Middle frontal gyrus (tissue), 1 donor: ENCODE measurements at regions not wholly inside any gene's neighbourhood (a gene's known extent, or its start where the extent isn't known, plus 50 kb on each side); places are given as distances from the start of the nearest gene placed in this dataset.

Experiments used
- DNase-seq: peaks from one replicate; pipeline ENCODE4 v3.0.0-alpha.2; 2015; ENCODE audit warnings: low spot score; ENCODE audit errors: extremely low spot score

DNA sequence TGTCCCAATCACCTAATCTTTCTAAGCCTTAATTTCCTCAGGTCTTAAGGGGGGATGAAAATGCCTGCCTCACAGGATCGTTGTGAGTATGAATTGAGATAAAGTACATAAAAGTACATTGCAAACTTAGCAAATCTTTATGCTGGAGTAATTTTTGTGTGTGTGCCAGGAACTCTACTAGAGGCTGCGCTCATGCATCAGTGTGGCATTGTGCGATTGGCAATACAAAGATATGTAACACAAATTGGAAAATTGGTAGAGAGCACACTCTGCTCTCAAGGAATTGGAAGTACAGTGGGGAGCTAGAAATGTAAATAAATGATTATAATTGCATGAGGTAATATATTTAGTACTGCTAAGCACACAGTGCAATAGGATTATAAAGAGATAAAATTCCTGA is 398.3 kb downstream of the DUSP10 start:
- DNase-seq: no peak

DNA sequence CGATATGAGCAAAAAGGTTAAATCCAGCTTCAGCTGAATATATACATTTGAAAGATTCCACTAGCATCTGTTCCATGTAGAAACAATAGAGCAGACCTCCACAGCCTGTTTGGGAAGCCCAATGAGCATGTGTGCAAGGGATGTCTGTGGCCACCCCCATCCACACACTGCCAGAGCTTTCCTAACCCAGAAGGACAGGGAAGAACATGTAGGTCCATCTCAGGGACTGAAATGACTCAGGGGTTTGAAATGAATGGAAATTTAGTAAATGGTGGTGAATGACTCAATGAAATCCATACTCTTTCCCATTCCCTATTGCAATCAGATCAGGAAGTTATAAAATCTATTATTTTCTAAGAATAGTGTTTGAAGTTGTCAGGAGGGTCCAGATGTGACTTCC is 397.2 kb downstream of the DUSP10 start:
- DNase-seq: no peak

DNA sequence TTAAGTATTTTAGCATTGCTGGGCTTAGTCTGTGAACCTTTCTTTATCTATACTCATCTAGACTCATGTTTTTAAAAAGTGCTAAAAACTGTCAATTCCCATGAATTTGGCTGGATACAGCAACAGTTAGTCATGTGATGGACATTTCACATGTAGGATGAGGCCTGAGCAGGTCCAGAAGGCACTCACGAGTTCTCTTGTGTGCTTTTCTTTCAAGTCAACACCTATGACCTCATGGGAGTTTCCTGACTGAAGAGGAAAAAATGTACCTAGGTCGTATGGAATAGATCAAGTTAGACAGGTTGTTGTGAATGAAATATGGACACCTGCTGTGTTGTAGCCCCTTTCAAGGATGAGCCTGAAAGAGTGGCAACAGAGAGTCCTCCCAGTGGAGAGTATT is 394.2 kb downstream of the DUSP10 start:
- no peak for DNase-seq

DNA sequence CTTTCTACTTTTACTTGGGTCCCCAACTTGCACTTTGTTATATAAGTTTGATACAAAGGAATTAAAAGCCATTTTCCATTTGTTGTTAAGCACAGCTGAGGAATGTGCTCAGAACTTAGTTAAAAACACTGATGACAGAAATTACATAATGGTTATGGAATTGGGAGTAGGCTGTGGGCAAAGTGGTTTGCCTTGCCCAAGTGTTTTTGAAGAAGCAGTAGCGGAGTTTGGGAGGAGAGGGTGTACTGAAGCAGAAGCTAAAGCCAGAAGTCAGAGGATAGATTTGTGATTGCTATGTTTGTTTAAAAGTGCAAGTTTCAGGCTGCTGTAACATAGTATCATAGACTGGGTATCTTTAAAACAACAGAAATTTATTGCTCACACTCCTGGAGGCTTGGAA is 391.8 kb downstream of the DUSP10 start:
- DNase-seq: no peak

DNA sequence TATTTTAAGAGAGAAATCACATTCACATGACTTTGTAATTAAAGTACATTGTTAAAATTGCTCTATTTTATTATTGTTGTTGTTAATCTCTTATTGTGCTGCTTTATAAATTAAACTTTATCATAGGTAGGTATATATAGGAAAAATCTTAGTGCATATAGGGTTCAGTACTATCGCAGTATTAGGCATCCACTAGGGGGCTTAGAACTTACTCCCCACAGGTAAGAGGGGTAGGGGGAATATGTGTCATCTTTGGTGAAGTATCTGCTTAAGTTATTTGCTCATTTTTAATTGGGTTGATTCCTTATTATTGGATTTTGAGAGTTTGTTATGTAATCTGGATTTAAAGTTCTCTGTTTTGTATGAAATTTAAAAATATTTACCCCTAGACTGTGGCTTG is 385.2 kb downstream of the DUSP10 start:
- no peak for DNase-seq

DNA sequence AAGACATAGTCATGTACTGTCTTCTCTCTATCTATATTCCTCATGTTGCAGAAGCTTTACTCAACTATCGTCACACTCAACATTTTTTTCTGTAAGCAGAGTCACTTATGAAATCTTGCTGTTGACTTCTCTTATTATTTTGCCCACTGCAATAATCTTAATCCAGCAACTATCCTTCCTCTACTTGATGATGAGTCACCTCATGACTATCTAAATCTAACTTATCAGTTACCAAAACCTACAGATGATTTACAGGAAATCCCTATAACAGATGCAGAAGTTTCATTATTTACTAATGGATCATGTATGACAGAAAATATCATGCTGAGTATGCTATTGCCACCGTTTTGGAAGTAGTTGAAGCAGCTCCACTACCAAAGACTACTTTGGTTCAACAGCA is 378.9 kb downstream of the DUSP10 start:
- no peak for DNase-seq

DNA sequence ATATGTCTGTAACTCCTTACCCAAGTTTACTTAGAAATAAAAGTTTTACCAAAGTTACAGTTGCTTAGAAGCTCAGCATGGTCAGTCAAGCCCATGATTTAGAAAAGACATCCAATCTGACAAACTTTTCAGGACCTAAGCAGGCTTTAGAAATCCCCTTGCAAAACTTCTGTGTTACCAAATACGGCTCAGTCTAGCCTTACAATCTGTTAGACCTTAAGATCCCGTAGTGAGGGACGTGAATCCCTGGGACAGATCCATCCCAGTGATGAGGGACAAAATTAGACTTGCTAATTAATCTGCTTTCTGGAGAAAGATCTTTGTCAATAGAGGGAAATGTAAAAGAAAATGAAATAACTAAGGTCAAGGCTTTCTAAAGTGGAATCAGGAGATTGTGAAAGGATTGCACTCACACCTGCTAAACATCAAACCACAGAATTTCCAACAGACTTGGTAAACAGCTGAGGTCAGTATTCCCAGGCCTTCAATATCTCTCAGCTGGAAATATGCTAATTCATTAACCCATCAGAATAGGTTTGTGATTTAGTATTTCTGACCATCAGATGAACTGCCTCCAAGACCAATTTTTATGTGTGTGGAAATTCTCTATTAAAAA is 375.3 kb downstream of the DUSP10 start:
- DNase-seq: no peak

DNA sequence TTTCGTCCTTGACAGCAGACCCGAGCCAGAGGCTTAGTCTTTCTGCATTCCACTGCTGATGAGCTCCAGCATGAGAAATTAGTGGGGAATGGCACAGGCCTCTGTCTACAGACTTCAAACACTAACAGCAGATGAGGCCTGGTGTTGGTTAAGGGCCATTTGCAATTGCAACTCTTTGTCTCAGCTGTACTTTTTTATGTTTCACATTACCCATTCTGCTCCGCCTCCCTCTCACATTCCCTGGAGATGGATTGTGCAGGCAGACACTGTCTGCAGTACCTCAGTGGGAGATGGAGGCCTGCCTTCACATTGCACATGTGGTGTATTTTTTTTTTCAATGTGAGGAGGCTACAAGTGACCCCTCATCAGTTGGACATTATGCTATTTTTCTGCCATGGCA is 370.2 kb downstream of the DUSP10 start:
- no peak for DNase-seq

DNA sequence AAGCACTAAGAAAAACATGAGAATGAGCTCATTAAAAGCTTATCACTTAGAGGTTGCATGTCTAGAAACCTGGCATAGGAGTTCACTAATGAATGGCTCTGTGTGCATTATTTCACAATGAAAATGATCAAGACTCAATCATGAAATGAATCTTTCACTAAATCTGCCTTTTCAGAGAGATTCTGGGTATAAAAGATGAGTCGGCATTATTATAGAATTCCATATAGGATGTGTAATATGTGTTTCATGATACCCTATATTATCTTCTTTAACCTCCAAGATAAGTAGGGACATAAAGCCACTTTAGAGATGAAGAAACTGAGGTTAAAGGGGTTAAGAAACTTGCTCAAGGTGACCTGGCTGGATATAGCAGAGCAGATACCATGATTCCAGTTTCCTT is 368.1 kb downstream of the DUSP10 start:
- DNase-seq: no peak

DNA sequence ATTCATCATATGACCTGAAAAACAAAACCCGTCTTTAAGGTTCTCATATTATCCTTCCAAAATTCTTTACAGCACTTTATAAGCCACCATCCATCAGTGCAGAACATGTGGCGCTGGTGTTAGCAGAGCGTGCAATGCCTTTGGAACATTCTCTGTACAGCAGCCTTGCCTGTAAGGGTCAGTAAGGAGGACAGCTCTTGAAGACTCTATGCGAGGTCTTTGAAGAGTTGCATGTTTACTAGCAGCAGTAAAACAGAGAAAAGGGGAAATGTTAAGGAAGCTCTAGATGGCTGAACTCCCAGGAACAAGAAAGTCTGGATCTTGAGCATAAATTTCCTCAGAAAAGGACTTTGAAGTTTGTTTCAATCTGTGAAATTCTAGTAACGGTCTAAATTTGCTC is 365.6 kb downstream of the DUSP10 start:
- no peak for DNase-seq

DNA sequence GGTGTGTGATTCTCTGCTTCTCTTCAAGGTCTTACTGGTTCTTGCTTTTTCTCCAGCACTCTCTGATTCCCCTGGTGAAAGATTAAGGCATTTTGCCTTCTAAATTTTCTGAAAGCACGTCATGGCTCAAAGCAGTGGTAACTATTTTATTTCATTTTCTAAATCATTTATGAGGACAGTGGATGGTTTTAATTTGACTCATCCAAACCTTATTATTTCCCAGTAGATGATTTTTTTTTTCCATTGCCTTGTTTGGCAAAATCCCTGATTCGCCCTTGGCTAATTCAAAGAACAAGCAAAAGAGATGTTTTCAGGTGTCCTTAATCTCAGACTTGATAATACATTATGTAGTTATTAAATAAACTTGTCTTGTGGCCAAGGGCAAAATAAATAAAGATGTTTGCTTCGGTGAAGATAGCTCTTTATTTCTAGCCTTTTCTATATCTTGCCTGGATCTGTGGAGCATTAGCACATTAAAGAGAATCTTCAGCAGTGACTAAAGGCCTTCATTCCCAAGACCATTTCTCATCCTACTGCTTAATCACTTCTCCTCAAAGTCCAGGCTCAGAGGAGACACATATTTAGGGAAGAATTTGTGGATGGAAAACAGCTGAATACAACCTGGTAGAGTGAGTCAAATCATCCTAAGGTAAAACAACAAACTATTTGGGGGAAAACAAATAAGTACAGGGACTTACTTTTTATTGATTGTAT is 359.8 kb downstream of the DUSP10 start:
- no peak for DNase-seq

DNA sequence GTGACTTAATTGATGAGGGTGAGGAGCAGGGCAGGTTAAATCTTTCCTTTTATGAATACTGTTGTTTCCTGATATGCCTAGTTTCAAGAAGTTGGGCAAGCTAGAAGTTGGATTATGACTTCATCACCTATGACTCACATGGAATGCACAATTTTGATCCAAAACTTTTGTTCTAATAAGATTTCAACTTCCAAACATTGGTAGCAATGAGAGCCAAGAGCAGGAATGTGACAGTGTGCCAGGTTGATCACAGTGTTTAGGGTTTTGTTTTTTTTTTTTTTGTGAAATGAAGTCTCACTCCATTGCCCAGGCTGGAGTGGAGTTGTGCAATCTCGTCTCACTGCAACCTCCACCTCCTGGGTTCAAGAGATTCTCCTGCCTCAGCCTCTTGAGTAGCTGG is 349.4 kb downstream of the DUSP10 start:
- no peak for DNase-seq

DNA sequence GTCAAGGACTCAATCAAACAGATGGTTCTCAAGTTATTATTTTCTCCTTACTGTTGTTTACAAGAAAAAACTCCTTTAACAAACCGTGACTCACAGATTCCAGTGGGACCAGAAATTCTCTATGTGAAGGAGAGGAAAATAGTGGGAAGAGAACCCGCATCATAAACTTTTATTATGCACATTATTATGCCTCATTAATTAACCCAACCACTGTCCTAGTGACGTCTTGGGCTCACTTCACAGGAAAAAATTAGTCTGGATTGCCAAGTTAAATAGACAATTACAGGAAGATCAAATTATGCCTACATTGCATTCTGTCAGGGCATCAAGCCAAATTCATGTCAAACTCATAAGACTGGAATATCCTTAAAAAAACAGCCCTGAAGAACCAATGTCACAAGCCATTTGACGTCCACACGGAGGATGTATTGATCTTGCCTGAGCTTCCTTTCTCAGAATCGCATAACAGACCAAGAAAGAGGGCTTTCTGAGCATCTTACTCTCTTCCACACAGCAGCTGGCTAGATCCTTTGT is 347.8 kb downstream of the DUSP10 start:
- no peak for DNase-seq

DNA sequence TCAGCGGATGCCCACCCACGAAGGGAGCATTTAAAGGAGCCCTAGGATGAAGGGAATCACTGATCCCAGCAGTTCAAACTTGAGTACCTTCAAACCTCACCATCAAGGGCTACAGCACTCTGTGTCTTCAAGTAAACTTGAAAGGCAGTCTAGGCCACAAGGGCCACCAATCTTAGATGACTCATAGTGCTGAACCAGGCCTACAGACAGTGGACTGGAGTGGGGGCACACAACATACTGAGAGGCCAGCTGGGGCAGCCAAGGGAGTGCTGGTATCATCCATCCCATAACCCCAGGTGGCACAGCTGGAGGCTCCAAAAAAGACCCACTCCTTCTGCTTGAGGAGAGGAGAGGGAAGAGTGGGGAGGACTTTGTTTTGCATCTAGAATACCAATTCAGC is 345.4 kb downstream of the DUSP10 start:
- DNase-seq: no peak

DNA sequence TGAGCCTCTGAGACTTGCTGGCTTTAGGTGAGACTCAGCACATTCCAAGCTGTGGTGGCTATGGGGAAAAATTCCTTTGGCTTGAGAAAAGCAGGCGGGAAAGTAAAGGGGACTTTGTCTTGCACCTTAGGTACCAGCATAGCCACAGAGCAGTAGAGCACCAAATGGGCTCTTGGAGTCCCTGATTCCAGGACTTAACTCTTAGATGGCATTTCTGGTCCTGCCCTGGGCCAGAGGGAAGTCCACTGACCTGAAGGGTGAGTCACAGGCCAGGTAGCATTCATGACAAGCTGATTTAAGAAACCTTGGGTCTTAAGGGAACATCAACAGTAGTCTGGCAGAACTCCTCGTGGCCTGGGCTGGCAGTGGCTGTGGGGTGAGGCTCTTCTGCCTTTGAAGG is 344.7 kb downstream of the DUSP10 start:
- no peak for DNase-seq

DNA sequence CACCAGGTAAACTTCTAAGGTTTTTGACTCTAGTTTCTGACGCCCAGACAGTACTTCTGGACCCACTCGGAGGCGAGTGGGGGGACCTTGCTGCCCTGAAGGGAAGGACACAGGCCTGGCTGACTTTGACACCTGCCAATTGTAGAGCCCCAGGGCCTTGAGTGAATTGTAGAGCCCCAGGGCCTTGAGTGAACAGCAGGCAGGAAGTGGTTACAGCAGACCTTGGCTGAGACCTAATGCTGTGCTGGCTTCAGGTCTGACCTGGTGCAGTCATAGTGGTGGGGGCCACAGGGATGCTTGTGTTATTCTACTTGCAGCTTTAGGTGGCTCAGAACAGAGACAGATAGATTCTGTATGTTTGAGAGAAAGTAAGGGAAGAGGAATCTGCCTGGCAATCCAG is 344.3 kb downstream of the DUSP10 start:
- no peak for DNase-seq

DNA sequence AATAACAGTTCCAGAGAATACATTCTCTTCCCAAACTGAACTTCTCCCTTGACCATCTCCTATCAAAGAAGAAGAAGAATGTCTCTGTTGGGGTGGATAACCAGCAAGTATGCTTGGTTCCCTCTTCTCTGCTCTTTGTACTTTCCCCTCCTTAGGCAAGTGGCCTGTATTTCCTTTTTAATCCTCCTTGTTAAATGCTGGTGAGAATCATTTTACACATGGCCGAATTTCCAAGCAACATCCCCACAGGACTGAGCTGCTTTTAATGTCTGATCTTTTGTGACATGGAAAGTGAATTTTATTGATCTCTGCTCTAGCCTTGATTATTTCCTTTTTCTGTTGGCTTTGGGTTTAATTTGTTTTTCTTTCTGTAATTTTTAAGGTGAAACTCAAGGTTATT is 336.7 kb downstream of the DUSP10 start:
- no peak for DNase-seq

DNA sequence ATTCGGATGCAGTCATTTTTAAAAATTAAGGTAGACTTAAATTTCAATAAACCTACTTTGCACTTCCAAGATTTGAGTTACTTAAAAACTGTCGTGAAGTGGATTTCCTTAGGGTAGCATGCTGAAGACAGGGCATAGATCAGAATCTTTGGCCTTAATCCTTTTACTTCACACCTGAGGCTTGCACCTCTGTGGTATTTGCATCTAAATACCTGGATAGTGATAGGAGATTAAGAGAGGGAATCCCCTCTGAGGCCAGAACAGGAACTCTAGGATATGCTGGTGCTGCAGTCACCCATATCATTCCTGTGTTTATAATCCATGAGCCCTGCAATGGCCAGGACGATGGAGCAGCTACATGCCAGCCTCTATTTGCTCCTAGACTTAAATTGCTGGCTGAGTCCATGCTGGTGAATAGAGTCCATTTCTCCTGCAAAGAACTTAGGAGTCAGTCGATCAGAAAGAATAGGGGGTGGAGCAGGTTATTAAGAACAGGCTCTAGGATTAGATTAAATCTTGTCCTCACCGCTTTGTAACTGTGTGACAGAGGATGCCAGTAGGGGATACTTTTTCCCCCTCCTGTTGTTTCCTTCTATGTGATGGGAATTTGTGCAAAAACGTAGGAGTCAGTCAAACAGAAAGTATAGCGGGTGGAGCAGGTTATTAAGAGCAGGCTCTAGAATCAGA is 333.6 kb downstream of the DUSP10 start:
- no peak for DNase-seq

DNA sequence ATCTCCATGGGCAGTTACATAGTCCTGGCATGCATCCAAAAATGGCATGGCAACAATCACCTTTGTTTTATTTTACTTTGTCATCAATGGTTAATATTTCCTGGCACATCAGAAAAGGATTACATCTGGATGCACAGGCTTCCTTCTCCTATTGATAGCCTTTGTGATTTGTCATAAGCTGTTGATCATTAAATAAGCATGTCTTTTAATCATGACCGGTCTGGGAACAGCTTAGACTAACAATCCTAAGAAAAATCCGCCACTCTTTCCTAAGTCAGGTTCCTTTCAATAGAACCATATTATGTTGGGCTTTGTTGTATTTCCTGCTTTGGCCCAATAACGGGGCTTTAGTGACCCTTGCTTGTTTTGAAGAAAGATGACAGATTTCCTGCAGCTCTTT is 330.6 kb downstream of the DUSP10 start:
- no peak for DNase-seq

DNA sequence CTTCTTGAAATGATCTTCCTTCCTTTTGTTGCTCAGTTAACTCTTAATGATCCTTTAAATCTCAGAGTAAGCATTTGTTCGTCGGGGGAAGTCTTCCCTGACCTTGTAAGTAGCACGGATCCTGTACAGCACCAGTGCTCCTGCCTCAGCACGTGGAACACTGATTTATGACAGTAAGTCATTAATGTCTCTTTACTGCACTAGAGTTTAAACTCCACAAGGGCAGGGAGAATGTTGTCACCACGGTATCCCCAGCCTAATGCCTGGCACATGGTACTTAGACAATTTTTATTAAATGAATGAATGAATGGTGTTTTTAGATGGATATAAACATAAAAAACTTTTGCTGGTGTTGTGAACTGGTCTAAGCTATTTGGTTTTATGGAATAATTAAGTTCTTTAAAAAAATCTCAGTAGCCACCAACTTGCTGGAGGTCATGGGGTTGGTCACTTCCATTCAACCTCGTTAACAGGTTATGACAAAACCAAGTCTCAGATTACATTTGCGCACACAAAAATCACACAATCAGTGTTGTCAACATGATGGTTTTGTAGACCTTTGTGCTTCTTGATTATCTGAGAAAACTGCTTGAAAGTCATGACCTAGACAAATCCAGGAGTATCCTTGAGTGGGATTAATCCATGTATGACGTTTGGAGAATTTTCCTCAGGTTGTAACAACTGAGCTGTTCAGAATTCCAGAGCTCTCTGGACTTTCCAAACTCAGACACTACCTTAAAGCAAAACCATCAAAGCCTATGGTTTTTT is 326.9 kb downstream of the DUSP10 start:
- no peak for DNase-seq

DNA sequence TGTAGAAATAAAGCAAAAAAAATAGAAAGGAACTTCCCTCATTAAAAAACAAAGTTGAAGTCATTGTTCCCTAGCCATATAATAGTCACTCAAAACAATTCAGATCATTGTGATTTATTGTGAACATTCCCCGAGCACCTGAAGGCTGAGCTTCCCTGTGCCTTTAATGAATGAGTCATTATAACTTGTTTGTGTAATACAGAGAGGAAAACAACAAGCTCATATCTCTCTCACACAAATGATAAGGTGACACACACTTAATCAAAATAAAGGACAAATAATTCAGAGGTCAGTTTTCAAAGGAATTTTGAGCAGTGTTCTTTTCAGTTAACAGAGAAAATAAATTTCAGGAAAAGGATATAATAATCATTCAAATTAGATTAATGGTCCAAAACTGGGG is 326.2 kb downstream of the DUSP10 start:
- DNase-seq: no peak

DNA sequence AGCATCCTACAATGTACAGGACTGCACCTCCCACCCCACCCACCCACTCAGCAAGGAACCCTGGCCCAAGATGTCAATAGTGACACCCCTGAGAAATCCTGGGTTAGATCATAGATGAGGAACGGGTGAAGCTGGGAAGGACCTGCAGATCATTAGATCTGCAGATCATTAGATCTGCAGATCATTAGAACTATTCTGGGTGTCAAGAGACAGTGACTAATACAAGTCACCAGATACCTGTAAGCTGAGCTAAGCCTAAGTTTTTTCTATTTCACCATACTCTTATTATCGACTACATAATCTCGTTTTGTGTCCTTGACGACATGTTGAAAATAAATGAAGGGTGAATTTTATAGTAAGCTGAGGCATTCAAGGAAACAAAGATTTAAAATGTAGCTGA is 325.7 kb downstream of the DUSP10 start:
- DNase-seq: no peak
